Stimulated activated naive CD8-positive, alpha-beta T cell treated with anti-CD3 and anti-CD28 coated beads, Interleukin-15, Interleukin-2, amounts not matched to agents 100 U/mL and 50 U/mL, for 24 hours (primary cell): ENCODE measurements at regions not wholly inside any gene's neighbourhood (a gene's known extent, or its start where the extent isn't known, plus 50 kb on each side); places are given as distances from the start of the nearest gene placed in this dataset.
"Not testable (repeated sequence)": the region's sequence is repeated elsewhere in the genome, so short reads cannot be mapped to it uniquely, and the experiment has no call there.

ENCODE experiments used
- ATAC-seq: fragments of 150-1000 bp; cut with Tn5 transposase; one replicate; pipeline ENCODE4 v1.10.0; 2021
- DNase-seq: peaks from one replicate; pipeline ENCODE4 v3.0.0; 2021

DNA sequence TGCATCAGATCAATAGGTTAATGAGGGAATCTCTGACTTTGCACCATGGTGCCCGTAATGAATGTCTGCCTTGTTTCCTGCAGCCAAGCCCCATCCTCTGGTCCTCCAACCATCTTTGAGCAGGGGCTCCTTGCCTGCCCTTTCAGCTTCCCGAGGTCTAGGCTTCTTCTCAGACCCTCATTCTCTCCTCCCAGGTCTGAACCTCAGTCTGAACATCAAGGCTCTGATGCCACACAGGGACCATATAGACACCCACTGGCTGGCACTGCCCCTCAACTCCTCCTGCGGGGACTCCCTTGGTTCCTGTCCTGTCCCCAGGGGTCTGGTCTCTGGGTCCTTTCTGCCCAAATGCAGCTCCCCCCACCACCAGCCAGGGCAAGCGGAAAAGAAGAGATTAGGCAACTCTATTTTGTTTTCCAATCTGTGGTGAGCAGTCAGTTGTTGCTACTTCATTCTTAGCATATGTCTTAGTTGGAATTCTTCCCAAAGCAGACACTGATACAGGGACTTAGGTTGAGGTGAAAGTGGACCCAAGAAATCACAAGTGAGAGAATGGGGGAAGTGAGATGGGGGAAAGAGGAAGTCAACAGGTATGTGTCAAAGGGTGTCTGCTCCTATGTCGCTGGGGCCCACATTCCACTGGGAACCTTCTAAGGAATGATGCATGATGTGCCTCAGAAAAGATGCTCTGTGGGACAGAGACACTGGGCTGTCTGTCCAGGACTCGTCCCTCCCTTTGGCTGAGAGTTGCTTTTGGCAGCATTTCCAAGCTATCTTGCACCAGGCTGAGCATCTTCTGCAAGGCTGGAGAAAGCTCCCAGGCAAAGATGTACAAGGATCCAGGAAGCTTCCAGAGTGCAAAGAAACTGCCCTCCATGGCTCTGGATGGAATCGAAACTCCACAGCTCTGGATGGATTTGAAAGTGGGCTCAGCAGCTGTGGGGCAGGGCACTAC lies 1096.5 kb upstream of the TMEM132C start:
- ATAC-seq = no peak
- DNase-seq = no peak

DNA sequence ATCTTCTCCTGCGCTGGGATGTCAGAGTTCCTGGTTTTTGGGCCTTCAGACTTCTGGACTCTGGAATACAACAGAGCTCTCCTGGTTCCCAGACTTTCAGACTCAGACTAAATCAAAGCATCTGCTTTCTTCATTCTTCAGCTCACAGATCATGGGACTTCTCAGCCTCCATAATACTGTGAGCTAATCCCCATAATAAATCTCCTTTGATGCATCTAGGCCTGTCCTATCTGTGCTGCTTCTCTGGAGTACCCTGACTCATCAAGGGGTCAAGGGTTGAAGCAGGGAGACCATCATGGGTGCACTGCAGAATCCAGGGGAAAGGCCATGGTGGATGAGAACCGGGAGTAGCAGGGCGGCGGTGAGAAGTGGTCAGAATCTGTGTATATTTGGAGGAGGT lies 1094.1 kb upstream of the TMEM132C start:
- DNase-seq (no peak), ATAC-seq (no peak)

DNA sequence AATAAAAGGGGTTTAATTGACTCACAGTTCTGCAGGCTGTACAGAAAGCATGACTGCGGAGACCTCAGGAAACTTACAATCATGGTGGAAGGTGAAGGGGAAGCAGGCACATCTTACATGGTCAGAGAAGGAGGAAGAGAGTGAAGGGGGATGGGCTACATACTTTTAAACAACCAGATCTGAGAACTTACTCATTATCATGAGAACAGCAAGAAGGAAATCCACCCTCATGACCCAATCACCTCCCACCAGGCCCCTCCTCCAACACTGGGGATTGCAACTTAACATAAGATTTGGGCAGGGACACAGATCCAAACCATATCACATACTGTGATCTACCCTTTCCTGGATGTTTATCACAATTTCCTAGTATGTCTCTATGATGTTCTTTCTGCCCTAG lies 1093.0 kb upstream of the TMEM132C start:
- not testable (repeated sequence) for ATAC-seq, DNase-seq

DNA sequence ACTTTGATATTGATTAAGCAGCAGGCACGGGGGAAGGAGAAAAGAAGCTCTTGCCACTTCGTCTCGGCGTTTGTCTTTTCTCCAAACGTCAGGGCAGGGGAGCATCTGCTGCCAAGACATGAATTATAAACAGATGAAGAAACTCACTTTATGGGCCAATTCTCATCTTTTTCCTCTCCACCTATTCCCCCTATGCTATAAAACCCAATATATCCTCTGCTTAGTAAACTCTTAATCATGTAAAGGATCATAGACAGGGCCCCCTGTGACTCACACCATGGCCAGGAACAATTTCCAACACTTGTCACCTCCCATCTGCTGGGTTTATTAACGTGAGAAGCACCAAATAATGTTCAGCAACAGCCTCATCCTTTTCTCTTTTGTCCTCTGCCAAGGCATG lies 1092.1 kb upstream of the TMEM132C start:
- ATAC-seq (no peak), DNase-seq (no peak)

DNA sequence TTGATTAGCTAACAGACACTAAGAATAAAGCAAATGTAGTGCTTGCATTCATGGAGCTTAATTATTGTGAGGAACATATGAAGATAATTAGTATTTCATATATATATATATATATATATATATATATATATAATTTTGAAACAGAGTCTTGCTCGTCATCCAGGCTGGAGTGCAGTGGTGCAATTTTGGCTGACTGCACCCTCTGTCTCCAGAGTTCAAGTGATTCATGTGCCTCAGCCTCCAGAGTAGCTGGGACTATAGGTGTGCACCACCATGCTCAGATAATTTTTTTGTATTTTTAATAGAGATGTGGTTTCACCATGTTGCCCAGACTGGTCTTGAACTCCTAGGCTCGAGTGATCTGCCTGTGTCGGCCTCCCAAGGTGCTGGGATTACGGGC lies 1091.6 kb upstream of the TMEM132C start:
- DNase-seq (no peak), ATAC-seq (no peak)

DNA sequence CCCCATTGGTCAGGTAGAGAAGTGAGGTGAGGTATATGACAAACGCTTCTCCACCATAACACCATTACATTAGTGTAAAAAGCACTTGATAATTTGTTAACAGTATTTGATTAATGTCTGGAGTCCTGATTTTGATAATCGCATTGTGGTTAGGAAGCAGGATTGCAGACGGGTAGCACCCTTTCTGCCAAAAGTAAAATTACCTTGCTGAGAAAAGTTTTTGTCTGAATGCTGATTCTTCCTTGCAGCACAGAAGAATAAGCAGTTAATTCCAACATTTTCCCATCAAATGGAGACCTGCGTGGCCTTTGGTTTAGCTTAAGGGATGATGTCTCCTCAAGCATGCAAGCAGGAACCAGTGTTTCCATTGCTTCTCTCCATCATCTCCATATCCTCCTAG lies 1090.2 kb upstream of the TMEM132C start:
- DNase-seq (no peak), ATAC-seq (no peak)

DNA sequence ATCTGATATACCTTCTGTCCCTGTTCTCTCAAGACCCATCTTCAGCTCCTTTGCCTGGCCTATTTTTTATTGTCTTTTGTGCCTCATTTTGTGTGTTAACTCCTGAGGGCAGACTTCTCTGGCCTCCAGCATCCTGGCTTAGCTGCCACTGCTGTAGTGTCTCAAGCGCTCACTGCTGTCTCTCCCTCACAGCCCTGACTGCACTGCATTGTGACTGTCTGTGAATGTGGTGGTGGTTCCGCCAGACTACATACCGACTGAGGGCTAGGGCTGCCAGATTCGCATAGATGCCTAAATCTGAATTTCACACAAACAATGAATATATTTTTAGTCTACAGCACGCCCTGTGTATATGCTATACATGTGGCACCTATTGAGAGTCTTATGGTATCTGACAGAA lies 1088.9 kb upstream of the TMEM132C start:
- ATAC-seq (no peak), DNase-seq (no peak)

DNA sequence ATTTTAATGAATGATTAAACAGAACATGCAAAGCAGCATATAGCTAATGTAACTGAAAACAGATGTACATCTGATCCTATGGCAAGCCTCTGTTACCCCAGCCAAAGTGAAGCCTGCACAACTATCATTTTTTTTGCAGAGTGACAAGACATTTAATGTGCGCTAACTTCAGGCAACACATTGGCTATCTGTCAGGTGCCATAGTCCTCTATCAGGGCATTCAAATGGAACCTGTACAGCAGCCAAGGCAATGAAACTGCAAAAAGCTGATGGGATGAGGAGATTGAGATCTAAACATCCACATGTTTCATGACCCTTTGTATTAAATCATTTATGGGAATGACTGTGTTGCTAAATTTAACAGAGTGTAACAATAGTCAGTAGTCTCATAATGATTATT lies 1088.5 kb upstream of the TMEM132C start:
- no peak for DNase-seq

DNA sequence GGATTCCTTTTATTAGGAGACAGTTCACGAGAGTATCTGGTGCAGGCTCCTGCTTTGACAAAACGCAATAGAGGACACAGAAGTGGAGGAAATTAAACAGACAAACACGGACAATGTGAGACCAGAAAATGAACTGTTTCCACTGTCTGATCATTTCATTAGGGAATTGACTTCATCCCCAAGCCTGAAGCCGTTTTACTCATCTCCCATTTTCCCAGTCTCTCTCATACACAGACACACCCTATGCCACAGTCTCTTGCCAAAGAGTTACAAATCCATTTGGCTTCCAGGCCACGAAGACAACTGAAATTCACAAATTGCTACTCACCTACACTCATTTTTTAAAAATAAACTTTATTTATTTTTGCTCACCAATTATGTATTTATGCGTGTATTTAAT lies 1087.8 kb upstream of the TMEM132C start:
- ATAC-seq (no peak), DNase-seq (no peak)

More for the DNA sequence above, 1088.5 kb upstream of the TMEM132C start:
- no peak for ATAC-seq

DNA sequence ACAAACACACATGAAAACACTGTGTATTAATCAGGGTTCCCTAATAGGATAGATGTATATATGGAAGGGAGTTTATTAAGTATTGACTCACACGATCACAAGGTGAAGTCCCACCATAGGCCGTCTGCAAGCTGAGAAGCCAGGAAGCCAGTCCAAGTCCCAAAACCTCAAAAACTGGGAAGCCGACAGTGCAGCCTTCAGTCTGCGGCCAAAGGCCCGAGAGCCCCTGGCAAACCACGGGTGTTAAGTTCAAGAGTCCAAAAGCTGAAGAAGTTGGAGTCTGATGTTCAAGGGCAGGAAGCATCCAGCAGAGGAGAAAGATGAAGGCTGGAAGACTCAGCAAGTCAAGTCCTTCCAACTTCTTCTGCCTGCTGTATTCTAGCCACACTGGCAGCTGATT lies 1085.0 kb upstream of the TMEM132C start:
- ATAC-seq (no peak), DNase-seq (no peak)

DNA sequence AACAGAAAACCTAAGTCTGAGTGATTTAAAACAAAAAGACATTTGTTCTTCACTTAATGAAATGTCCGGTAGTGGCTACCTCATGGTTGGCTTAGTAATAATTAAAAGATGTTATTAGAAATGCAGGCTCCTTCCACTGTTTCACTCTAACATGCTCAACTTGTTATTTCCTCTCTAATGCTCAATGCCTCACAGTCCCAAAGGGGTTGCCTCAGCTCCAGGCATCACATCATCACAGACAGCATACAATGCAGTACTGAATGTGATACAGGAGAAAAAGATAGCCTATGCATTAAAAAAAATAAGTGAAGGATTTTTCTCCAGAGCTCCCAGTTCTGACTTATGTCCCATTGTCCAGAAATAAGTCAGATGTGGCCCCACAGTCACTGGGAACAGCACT lies 1077.0 kb upstream of the TMEM132C start:
- ATAC-seq = no peak
- no peak for DNase-seq

DNA sequence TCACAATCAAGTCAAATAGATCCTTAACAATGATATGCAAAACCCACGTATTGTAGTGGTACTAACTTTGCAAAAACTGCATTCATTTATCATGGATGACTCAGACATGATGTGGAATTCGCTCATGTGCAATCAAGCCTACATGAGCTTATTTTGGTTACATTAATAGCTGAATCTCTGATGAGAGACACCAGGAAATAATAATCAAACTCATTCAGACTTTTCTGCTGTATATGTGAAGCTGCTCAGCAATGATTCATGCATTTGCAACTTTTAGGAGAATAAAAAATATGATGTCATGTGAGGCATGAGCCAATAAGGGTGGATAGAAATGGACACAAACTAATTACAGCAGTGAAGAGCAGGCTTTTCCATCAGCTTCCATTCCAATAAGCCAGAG lies 1075.8 kb upstream of the TMEM132C start:
- ATAC-seq = no peak
- no peak for DNase-seq

DNA sequence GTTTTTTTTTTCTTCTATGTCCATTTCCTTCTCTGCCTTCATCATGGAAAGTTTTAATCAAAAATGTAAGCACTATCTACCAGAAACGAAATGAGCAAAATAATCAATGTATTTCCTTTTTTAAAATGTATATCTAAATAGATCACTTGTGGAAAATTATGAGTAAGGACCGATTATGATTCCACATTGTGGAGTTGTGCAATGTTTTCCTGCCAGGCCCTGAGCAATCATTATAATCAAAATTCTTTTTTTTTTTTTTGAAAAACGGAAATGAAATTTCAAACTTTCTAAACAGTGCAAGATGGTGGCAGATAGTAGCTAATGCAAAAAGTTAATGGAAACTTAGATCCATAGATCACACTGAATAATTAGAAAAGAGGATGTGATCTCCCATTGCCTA lies 1074.6 kb upstream of the TMEM132C start:
- DNase-seq = no peak

DNA sequence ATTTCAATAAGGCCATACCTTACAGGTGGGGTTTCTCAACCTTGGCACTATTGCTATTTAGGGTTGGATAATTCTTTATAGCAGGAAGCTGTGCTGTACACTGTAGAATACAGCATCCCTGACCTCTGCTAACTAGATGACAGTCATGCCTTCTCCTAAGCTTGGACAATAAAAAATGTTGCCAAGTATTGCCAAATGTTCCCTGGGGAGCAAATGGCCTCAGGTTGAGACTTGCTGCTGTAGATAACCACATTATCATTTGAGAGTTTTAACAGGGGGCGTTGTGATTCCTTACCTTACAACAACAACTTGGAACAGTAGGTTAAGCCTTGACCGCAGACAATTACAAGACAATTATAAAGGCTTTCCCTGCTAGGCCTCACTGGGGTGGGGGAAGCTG lies 1073.6 kb upstream of the TMEM132C start:
- no peak for DNase-seq
- no peak for ATAC-seq

More for the DNA sequence above, 1074.6 kb upstream of the TMEM132C start:
- ATAC-seq = no peak

DNA sequence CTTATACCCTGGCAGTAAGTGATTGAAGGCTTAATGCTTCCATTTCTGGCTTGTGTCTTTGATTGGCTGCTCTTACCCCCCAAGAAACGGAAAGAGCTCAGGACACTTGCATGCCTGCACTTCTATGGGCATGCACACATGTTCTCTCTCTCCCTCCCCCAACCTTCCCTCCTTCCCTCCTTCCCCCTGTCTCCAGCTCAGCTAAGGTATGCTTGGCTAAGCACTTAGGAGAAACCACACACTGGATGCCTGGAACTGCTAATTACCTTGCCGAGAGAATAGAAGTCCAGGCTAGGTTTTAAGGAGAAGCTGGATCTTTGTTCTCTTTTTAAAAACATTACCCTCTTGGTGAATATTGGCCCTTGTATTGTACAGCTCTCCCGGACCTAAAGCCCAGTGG lies 1072.8 kb upstream of the TMEM132C start:
- DNase-seq (no peak), ATAC-seq (no peak)

DNA sequence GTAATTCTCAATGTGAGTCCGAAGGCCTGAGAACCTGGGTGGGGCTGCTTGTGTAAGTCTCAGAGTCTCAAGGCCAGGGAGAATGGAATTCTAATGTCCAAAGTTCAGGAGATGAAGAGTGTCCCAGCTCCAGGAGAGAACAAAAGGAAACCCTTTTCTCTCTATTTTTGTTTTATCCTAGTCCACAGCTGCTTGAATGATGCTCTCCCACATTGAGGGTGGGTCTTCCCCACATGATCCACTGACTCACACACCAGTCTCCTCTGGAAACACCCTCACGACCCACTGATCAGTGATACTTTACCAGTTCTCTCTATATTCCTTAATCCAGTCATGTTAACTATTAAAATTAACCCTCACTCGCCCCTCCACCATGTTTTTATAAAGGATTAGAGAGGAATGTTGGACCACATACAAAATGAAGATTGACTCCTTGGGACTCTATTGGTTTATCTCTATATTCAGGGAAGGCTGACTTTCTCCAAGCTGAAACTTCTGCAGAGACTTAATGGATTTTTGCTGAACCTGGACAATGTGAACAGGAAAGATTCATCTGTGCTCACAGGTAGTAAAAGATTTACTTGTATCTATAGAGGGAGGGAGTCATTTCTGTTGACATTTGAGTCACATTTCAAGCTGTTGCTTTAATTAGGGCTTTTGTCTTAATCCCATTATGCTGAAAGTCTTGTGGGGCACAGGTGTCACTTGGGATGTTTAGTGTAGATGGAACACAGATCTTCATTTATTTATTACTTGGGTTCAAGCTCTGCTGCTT lies 1061.0 kb upstream of the TMEM132C start:
- ATAC-seq = no peak
- DNase-seq = no peak

DNA sequence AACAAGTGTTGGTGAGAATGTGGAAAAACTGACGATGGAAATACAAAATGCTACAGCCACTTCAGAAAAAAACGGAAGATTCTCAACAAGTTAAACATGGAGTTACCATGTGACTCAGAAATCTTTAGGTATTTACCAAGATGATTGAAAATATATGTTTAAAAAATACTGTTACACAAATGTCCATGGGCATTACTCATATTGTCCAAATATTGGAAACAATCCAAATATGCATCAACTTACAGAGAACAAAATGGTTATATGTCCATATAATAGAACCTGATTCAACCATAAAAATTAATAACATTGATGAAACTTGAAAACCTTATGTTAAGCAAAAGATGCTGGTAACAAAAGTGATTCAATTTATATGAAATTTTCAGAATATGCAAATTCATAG lies 1057.7 kb upstream of the TMEM132C start:
- DNase-seq (no peak), ATAC-seq (no peak)

DNA sequence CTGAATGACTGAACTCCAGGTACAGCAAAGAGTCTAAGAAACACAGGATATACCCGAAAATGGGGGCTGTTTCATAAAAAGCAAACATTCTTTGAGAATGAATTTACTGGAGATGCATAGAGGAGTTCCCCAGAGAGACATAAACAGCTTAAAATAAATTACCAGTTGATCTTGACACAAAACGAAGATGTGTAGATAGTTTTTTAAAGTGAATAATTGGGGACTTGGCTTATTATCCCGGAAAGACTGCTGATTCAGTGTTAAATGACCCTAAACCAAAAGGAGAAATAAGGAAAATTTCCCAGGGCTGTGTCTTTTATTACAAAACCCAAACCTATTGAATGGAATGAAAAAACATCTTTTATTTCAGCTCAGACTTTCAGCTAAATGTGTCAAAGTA lies 1052.8 kb upstream of the TMEM132C start:
- DNase-seq (no peak), ATAC-seq (no peak)

DNA sequence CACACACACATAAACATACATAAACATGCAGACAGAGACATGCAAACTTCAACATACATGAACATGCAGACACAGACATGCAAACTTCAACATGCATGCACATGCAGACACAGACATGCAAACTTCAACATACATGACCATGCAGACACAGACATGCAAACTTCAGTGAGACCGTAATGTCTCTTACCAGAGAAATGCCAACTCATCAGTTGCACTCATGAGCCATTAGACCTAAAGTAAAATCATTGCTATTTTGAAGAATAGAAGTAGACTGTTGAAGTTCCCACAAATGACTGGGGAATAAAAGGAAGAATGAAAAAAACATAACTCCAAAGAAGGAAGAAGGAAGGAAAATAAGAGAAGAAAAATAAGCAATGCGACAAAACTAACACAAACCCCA lies 1044.0 kb upstream of the TMEM132C start:
- DNase-seq (no peak), ATAC-seq (no peak)

DNA sequence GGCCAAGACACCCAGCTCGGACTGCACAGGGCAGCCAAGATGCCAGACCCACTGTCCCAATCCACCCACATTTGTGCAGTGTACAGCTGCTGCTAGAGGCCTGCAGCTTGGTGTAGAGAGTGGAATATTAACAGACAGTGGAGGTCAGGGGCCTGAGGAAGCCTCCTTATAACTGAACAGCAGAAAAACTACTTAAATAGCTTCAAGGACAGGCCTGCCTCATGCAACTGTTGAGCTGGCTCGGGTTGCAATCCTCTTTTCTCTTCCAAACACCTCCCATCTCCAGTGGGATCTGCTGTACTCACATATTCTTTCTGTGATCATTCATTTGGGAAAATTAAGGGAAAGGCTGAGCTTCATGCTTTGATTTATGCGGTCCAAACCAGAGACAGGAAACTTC lies 1043.2 kb upstream of the TMEM132C start:
- DNase-seq (no peak), ATAC-seq (no peak)

DNA sequence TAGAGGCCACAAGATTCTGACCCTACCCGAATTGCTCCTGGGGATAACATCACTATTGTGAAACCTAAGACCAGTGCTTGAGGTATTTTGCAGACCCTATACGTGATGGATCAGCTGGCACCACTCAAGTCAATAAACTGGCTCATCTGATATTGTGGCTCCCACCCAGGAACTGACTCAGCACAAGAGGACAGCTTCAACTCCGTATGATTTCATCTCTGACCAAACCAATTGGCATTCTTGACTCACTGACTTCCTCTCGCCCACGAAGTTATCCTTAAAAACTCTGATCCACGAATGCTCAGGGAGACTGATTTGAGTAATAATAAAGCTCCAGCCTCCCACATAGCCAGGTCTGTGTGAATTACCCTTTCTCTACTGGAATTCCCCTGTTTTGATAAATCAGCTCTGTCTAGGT lies 1036.1 kb upstream of the TMEM132C start:
- peak; percentile 19 for ATAC-seq
- no peak for DNase-seq

DNA sequence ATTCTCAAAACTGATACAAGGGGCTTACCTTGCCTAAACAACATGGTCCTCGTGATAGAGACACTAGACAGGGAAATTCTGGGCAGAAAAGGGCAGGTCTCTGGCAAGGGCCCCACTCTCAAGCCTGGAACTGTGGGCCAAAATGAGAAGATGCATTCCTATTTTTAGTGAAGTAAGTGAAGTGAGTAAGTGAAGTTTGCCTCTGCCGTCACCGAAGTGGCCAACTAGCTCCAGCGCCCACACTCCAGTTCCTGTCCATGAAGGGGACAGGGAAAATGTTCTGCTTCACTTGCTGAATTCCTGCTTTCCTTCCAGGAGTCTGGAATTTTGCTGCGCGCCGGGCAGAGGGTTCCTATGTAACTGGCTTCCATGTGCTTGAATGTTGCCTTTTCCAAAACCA lies 1035.6 kb upstream of the TMEM132C start:
- no peak for ATAC-seq
- no peak for DNase-seq

DNA sequence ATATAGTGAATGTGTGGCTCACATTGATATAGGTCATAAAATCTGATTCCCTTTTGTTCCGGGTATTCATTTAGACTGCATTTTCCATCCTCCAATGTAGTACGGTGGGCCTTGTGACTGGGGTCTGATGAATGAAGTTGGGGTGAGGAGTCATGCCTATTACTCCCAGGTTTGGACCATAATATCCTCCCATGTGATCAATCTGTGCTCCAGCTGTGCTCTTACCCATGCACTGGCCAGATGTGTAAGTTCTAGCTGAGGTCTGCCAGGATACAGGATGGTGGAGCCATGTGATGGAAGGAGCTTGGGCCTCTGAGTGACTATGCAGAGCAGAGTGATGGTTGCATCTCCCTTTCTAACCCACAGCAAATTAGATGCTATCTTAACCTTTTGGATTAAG lies 1034.0 kb upstream of the TMEM132C start:
- no peak for DNase-seq
- ATAC-seq = no peak
